Stimulated activated CD8-positive, alpha-beta memory T cell treated with anti-CD3 and anti-CD28 coated beads, Interleukin-12 subunit alpha, Interleukin-12 subunit beta, amount 100 ng/mL, for 24 hours (primary cell): ENCODE measurements at regions not wholly inside any gene's neighbourhood (a gene's known extent, or its start where the extent isn't known, plus 50 kb on each side); places are given as distances from the start of the nearest gene placed in this dataset.
"Not testable (repeated sequence)": the region's sequence is repeated elsewhere in the genome, so short reads cannot be mapped to it uniquely, and the experiment has no call there.

ENCODE experiments used
- DNase-seq: peaks from one replicate; pipeline ENCODE4 v3.0.0-alpha.2; 2020; ENCODE audit errors: extremely low read depth

DNA sequence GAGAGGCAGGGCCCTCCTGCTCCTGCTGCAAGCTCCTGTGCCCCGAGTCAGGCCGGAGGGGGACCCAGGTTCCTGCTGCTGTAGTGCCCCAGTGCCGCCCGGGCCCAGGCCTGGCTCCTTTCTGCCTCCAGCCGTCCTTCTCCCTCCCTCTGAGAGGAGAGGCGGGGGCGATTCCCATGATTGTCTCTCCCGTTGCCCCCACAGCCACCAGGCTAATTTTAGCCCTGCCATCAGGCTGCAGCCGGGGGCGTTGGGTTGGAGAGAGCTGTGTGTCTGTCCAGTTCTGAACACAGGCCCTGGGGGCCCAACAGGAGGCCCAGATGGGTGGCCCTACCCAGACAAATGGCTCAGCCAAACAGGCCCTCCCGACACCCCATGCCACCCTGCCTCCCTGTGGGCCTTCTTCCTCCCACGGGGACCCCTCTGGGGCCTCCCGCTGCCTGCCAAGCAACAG lies 214.8 kb downstream of the TBC1D2B start:
- no peak for DNase-seq

DNA sequence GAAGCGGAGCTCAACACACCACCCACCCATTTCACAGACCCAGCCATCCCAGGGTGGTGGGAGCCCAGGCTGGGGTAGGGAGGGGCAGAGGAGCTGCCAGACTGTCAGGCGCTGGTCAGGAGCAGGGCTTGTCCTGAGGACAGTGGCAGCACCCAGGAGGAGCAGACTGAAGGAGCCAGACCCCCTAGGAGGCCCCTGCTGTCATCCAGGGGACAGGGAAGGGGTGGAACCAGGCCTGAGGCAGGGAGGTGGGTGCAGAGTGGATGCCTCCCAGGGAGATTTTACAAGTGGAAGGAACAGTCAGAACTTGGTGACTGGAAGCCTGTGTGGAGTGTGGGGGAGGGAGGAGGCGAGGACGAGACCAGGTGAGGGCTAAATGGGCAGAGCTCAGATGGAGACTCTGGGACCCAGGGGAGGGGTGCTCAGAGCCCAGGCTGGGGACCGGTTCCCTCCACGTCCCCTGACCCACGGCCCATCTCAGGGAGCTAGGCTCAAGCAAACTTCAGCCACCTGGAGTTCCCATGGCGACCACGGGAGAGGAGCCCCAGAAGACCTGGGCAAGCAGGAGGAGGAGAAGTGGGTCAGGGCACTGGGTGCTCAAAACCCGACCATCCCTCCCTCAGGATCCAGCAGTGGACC lies 215.4 kb downstream of the TBC1D2B start:
- not testable (repeated sequence) for DNase-seq

GRCh38 chr15:77860071-77860691 lies 217.3 kb downstream of the TBC1D2B start:
- no peak for DNase-seq

- DNase-seq, result no peak
Observed at GRCh38 chr15:77859491-77860060, 217.9 kb downstream of the TBC1D2B start.

DNA sequence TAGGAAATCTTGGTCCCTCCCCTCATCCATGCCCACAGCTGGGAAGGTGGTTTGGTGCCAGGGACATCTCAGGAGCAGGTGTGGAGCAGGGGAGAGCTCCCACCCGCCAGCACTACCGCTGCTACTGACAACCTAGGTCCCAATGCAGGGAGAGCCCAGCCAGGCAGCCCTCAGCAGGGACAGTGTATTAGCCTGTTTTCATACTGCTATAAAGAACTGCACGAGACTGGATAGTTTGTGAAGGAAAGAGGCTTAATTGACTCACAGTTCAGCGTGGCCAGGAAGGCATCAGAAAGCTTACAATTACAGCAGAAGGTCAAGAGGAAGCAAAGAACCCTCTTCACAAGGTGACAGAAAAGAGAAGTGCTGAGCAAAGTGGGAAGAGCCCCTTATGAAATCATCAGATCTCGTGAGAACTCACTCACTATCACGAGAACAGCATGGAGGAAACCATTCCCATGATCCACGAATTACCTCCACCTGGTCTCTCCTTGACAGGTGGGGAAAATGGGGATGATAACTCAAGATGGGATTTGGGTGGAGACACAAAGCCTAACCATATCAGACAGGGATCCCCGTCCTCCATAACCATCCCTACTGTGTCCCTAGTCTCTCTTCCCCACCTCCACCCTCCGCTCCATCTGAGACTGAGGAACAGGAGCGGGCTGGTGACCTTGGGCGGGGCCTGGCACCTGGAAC lies 218.6 kb downstream of the TBC1D2B start:
- DNase-seq, result no peak

DNA sequence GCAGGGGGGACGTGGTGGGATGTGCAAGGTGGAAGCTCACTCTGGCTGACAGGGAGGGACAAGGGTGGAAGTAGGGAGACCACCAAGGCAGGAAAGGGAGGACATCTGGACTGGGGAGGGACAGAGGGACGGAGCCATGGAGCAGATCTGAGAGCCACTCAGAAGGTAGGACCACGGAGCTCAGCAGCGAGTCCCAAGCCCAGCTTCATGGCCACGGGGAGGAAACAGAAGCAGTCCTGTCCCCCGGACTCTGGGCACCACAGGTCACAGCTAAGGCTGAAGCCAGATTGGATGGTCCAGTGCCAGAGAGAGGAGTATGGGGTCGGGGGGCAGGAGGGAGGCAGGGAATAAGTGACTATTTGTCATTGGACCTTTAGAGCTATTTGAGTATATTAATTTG lies 220.1 kb downstream of the TBC1D2B start:
- no peak for DNase-seq

GRCh38 chr15:77856705-77857346 lies 220.7 kb downstream of the TBC1D2B start:
- no peak for DNase-seq

- no peak for DNase-seq
Observed at GRCh38 chr15:77855871-77856270, 221.6 kb downstream of the TBC1D2B start.

GRCh38 chr15:77854980-77855379 lies 222.3 kb upstream of the LINGO1 start:
- DNase-seq, result no peak

DNA sequence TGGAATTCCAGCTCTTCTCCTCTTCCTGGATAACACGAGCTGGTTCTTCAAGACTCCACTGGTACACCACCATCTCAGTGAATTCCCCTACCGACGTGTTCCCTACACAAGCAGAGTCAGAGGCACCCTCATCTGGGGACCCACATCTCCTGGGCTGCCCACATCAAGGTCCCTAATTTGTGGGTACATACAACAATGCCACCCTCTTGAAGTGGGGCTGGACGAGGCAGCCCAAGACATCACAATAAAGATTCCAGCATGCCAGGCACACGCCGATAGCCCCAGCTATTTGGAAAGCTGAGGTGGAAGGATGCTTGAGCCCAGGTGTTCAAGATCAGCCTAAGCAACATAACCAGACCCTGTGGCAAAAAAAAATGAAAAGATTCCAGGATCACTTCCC lies 221.2 kb upstream of the LINGO1 start:
- no peak for DNase-seq

DNA sequence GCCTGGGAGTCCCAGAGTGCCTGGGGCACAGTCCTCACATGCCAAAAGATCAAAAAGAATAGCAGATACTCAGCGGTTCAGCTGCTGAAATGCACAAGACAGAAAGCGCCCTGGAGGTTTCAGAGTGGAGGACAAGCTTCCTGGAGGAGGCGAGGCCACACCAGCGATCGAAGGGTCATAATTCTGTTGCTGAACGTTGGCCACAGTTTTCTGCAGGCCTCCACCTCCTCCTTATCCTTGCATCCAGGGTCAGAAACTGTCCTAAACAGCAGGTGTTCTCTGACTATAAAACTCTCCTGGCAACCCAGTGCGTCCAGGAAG lies 220.3 kb upstream of the LINGO1 start:
- DNase-seq, result no peak

GRCh38 chr15:77852241-77853007 lies 219.7 kb upstream of the LINGO1 start:
- DNase-seq, result no peak

DNA sequence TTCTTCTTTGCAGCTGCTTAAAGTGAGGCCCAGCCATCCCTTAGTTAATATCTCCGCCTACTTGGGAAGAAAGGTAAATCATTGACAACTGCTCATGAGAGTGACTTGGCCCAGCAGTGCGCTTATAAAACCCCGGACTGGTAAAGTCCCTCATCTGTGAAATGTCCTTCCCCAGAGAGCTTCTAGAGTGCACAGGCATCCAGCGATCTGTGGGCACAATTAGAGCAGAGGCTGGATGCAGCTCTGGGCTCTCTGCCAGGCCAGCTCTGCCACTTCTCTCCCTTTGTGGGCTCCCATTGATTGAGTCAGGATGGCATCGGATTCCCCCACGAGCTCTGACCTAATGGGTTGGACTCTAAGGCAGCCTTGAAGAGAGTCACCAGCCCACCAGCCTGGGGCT lies 219.0 kb upstream of the LINGO1 start:
- DNase-seq, result no peak

DNA sequence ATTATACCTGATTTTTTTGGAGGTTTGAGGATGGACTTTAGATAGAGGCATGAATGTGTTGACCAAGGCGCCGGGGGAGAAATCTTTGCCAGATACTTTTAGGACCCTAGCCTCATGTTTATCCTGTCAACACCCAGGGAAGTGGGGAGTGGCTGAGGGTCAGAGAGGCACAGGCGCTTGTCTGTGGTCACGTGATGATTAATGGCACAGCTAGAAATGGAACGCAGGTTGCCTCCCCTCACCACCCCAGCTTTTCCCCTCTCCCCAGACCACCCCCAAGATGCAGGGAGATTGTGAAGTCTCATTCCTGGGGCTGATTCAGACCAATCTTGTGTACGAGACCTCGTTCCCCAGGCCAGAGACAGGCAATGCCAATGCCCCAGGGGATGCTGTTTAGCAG lies 218.4 kb upstream of the LINGO1 start:
- no peak for DNase-seq

- DNase-seq, result no peak
Observed at GRCh38 chr15:77846986-77847385, 214.3 kb upstream of the LINGO1 start.

- DNase-seq, result no peak
Observed at GRCh38 chr15:77846360-77846759, 213.6 kb upstream of the LINGO1 start.

DNA sequence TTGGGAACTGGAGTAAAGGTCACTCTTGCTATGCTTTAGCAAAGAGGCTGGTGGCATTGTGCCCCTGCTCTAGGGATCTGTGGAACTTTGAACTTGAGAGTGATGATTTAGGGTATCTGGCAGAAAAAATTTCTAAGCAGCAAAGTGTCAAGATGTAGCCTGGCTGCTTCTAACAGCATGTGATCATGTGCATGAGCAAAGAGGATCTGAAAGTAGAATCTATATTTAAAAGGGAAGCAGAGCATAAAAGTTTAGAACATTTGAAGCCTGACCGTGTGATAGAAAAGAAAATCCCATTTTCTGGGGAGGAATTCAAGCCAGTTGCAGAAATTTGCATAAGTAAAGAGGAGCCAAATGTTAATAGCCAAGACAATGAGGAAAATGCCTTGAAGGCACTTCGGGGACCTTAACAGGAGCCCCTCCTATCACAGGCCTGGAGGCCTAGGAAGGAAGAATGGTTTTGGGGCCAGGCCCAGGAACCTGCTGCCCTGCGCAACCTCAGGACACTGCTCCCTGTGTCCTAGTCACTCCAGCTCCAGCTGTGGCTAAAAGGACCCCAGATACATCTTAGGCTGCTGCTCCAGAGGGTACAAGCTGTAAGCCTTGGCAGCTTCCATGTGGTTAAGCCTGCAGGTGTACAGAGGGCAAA lies 212.2 kb upstream of the LINGO1 start:
- no peak for DNase-seq

GRCh38 chr15:77843546-77843945 lies 210.8 kb upstream of the LINGO1 start:
- DNase-seq, result no peak

GRCh38 chr15:77840991-77841775 lies 208.5 kb upstream of the LINGO1 start:
- no peak for DNase-seq
